Ectodermal cell (in vitro differentiated cells): ENCODE measurements at regions not wholly inside any gene's neighbourhood (a gene's known extent, or its start where the extent isn't known, plus 50 kb on each side); places are given as distances from the start of the nearest gene placed in this dataset.

Experiments
- H3K27ac ChIP-seq: 2 replicates; pipeline ENCODE4 v1.7.0; 2013; ENCODE audit warnings: mild to moderate bottlenecking, low read depth, low read length; ENCODE audit not compliant: insufficient read depth, poor library complexity, severe bottlenecking
- H3K27me3 ChIP-seq: 2 replicates; pipeline ENCODE4 v1.7.0; 2013; ENCODE audit warnings: mild to moderate bottlenecking, low read length; ENCODE audit not compliant: insufficient read depth, control insufficient read depth, poor library complexity, severe bottlenecking
- H3K36me3 ChIP-seq: one replicate; pipeline ENCODE4 v1.7.0; 2013; ENCODE audit warnings: low read length; ENCODE audit not compliant: control insufficient read depth, insufficient read depth
- H3K4me1 ChIP-seq: one replicate; pipeline ENCODE4 v1.7.0; 2013; ENCODE audit warnings: low read length; ENCODE audit not compliant: control insufficient read depth, insufficient read depth
- H3K4me3 ChIP-seq: 2 replicates; pipeline ENCODE4 v1.7.0; 2013; ENCODE audit warnings: low read depth, low read length, control low read depth; ENCODE audit not compliant: insufficient read depth
- H3K9me3 ChIP-seq: 2 replicates; pipeline ENCODE4 v1.7.0; 2013; ENCODE audit warnings: mild to moderate bottlenecking, low read length, moderate library complexity; ENCODE audit not compliant: control insufficient read depth
- WGBS, 2 experiments: methylation state at CpG; one replicate each; pipeline ENCODE4 v1.1.7; 2013; ENCODE audit warnings: missing lambda C conversion rate in 2 of 2; 5-methylcytosine and 5-hydroxymethylcytosine counted together

DNA sequence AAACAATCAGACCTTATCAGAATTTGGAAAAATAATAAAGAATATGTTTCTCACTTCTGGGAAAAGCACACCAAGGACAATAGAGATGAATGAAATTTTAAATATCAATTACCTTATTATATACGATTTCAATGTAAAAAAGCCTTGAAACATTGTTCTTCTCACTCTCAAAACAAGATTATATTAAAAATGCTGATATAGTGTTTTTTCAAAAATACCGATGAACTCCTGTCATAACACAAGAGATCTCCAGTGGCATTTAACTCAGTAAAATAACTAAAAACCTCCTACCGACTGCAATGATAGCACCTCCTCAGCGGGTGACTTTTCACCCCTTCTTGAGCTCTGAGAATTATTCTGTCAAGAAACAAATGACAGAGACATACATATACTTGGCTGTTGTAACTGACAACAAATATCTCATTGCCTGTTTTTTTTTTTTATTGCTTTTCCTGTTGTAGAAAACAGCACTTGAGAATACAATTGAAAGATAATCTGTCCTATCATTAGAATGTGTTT, 1237.3 kb downstream of the C4orf33 start:
- Histone ChIP-seq H3K4me1 (no peaks in the 10 kb centered on the region), H3K27ac (no peak overlapping the region), H3K36me3 (no peaks in the 10 kb centered on the region), H3K4me3 (no peak overlapping the region), H3K27me3 (no peaks in the 10 kb centered on the region), H3K9me3 (no peaks in the 10 kb centered on the region)
- 69 to 82% methylated on average over 3 of the region's 4 CpGs for WGBS, 2 experiments

DNA sequence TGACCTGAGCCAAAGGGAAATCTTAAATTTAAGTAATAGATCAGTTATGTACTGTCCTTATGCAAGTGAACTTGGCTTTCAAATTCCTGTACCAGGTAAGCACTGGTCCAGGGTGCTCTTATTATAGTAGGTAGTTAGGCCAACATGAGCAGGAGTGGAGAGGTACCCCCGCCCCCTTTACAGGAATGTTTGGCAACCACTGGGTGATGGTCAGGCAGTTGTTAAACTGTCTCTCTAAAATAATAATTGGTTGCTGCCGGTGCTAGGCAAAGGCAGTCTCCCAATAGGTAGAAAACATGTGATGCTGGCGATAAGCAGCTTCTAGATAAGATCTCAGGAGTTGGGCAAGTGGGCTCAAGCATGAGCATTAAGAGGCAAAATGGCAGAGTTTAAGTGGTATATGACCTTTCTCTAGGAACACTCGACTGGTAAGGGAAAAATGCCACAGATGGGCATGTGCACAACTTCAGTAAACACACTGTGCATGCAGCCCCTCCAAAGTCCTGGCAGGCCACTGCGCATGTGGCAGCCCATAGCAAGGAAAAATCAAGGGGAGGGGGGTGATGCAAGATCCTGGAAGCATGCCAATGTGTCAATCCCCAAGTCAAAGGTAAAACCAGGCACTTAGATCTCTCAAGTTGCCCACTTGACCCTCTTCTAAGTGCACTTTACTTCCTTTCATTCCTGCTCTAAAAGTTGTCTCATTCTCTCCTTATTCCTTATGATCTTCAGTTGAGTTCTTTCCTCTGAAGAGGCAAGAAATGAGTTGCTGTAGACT, 1239.7 kb downstream of the C4orf33 start:
- Histone ChIP-seq H3K36me3 (no peaks in the 10 kb centered on the region), H3K9me3 (no peaks in the 10 kb centered on the region), H3K4me1 (no peaks in the 10 kb centered on the region), H3K27me3 (no peaks in the 10 kb centered on the region), H3K4me3 (no peak overlapping the region), H3K27ac (no peak overlapping the region)
- WGBS, 2 experiments = 93 to 94% methylated on average over 5 of the region's 5 CpGs

DNA sequence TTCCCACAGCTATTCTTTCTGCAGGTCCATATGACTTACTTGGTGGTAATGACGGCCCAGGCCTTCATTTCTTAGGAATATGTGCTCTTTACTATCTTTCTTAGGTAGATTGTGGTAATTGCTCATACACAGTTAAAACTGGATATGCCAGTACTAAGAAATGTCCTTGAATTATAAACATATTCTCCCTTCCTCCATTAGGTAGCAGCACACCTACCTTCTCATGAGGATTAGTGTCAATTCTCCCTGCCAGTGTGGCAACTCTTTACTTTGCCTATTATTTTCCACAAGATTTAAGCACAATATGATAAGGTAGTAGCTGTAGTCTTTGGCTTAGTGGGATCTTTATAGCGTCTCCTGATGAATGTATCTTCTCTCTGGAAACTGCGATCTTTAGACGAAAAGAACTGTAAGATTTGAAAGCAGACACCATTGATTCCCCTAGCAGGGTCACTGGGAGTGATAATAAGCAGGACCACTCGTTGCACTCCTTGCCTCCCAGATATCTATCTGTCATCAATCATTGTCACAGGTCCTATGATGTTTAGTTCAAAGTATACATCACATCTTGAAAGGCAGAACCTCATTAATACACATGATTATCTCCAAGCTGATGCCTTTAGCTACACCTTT, 1240.7 kb downstream of the C4orf33 start:
- H3K27me3 ChIP-seq = no peaks in the 10 kb centered on the region
- H3K27ac ChIP-seq = no peak overlapping the region
- 83 to 98% methylated on average over 5 of the region's 5 CpGs for WGBS, 2 experiments
- H3K4me1 ChIP-seq = no peaks in the 10 kb centered on the region
- H3K9me3 ChIP-seq = no peaks in the 10 kb centered on the region
- H3K4me3 ChIP-seq = no peak overlapping the region
- H3K36me3 ChIP-seq = no peaks in the 10 kb centered on the region

DNA sequence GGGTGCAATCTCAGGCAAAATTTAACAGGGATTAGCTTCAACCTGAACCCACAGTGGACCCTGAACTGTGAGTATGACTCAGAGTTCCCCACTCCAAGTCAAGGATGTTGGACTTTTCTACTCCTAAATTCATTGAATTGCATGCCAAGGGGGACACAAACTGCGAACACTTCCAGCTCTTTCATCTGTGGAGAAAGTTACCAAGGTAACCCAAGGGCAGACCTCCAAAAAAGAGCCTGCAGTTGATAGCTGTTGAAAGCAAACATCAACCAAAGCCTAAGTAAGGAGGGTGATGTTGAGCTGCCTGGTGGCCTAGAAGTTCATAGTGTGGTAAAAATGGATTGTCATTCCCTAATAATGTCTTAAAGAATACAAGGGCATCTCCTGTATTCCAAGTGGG, 1242.9 kb downstream of the C4orf33 start:
- Histone ChIP-seq H3K9me3 (no peaks in the 10 kb centered on the region), H3K27ac (no peak overlapping the region), H3K36me3 (no peaks in the 10 kb centered on the region), H3K4me1 (no peaks in the 10 kb centered on the region), H3K4me3 (no peak overlapping the region), H3K27me3 (no peaks in the 10 kb centered on the region)
- 96 to 100% methylated on average over 1 of the region's 1 CpG for WGBS, 2 experiments

DNA sequence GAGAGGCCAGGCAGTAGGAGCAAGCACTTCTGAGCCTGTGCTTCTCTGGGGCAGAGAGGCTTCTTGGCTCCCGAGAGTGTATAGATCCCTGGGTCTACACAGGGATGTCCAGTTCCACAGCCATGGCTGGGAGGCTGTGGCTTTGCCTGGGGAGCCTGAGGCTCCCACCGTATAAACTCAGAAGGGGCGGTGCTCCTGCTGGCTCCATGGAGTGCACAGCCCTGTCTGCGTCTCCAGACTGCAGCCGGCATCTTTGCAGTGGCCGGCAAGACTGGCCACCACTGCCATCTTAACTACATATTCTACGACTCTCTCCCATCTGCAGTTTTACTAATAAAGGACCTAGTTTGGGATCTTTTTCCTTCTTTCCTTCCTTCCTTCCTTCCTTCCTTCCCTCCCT, 1253.8 kb downstream of the C4orf33 start:
- no peaks in the 10 kb centered on the region for H3K27me3 ChIP-seq
- no peak overlapping the region for H3K4me3 ChIP-seq
- no peak overlapping the region for H3K27ac ChIP-seq
- H3K4me1 ChIP-seq = no peaks in the 10 kb centered on the region
- no peaks in the 10 kb centered on the region for H3K36me3 ChIP-seq
- 92 to 93% methylated on average over 7 of the region's 7 CpGs for WGBS, 2 experiments
- H3K9me3 ChIP-seq = no peaks in the 10 kb centered on the region

DNA sequence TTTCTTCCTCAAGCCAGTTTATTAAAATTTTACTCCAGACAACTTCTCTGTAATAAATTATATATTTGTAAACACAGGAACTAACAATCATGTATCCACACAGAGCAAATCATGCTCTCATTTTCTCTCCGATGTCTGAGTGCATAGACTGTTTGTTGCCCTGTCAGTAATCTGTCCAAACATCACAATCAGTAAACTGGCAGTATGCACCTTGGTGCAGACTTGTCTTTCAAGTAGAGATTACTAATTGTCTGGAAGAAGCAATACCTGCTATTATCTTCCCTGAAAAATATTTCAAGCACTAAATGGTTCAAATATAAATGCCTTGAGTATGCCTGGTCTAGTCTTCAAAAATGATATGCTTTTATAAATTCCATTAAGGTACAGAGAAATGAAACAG, 1260.9 kb downstream of the C4orf33 start:
- Histone ChIP-seq H3K27me3 (no peaks in the 10 kb centered on the region), H3K4me3 (no peak overlapping the region)
- WGBS, 2 experiments = 89 to 100% methylated on average over 1 of the region's 1 CpG

DNA sequence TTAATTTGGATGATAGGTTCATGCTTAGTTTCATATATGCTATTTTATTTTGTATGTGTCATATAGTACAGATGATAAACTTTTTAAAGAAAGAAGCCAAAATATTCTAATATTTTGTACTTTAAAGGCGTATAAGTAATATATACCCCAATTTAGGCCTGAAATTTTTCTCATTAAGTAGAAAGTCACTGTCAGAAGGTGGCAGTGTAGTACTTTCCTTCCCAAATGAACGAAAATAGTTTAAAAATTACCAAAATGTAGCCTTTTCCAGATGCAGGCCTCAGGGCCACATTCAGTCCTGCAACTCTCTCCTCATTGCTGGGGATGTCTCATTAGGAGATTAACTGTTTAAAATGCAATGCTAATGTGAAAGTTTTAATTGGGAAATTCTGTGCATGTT, 1263.6 kb downstream of the C4orf33 start:
- Histone ChIP-seq H3K4me3 (no peak overlapping the region), H3K9me3 (no peaks in the 10 kb centered on the region)
- 37 to 57% methylated on average over 1 of the region's 2 CpGs for WGBS, 2 experiments

More for the DNA sequence above, 1260.9 kb downstream of the C4orf33 start:
- H3K27ac ChIP-seq = no peak overlapping the region
- no peaks in the 10 kb centered on the region for H3K36me3 ChIP-seq
- no peaks in the 10 kb centered on the region for H3K4me1 ChIP-seq
- no peaks in the 10 kb centered on the region for H3K9me3 ChIP-seq

DNA sequence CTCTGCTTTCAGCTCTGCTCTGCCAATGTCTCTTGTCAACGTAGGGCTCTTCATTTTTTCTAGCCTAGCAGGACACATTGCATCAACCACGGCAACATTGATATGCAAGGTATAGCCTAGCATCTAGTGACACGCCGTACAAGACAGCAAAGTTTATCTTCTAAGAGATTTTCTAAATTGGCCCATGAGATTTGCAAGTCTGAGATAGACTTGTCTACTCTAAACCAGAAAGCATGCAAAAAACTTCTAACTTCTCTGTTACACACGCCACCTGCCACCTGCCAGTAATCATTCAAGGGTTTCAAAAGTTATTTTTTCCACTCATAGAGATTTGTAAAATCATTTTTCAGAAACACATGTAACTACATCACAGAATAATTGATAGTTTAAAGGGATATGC, 1265.7 kb downstream of the C4orf33 start:
- Histone ChIP-seq H3K27ac (no peak overlapping the region), H3K9me3 (no peaks in the 10 kb centered on the region), H3K36me3 (no peaks in the 10 kb centered on the region), H3K4me1 (no peaks in the 10 kb centered on the region), H3K4me3 (no peak overlapping the region), H3K27me3 (no peaks in the 10 kb centered on the region)
- WGBS, 2 experiments = 92 to 96% methylated on average over 5 of the region's 5 CpGs

More for the DNA sequence above, 1263.6 kb downstream of the C4orf33 start:
- H3K27ac ChIP-seq = no peak overlapping the region
- no peaks in the 10 kb centered on the region for H3K4me1 ChIP-seq
- H3K27me3 ChIP-seq = no peaks in the 10 kb centered on the region
- H3K36me3 ChIP-seq = no peaks in the 10 kb centered on the region

DNA sequence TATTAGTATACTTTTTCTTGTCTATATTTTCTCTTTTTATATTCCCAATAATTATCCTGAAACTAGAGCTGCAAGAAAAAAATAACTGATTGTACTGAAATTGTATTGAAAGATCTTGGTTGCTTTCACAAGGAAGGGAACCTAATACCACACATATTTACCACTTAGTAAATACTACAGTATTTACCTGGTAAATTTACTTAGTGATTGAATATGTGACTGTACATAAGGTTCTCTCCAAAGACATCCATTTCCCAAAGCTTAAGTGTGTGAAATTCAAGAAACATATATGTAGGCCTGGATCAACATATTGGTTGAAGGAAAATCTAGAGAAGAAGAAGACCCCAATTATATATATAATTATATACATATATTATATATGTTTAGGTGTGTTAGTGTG, 1272.7 kb downstream of the C4orf33 start:
- Histone ChIP-seq H3K4me1 (no peaks in the 10 kb centered on the region), H3K9me3 (no peaks in the 10 kb centered on the region), H3K27me3 (no peaks in the 10 kb centered on the region), H3K4me3 (no peak overlapping the region), H3K36me3 (no peaks in the 10 kb centered on the region), H3K27ac (no peak overlapping the region)

DNA sequence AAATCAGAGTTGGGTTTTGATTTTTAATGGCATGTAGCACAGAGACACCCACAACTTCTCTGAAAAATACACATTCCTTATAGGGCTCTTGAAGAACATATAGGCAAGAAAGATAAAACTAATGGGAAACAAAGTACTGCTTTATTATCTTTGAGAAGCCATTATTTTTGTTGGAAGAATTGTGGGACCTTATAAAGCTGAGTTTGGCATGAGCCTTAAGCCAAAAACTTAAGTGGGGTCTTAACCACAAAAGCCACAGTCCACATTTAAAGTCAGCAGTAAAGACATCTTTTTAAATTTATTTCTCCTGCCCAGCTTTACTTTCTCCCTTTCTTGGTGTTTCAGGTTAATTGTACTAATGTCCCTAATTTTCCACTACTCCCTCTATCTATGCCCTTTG, 1297.3 kb downstream of the C4orf33 start:
- Histone ChIP-seq H3K27ac (no peak overlapping the region), H3K4me1 (no peaks in the 10 kb centered on the region), H3K9me3 (no peaks in the 10 kb centered on the region), H3K36me3 (no peaks in the 10 kb centered on the region), H3K4me3 (no peak overlapping the region), H3K27me3 (no peaks in the 10 kb centered on the region)
